ENCODE measurements at regions not wholly inside any gene's neighbourhood (a gene's known extent, or its start where the extent isn't known, plus 50 kb on each side); places are given as distances from the start of the nearest gene placed in this dataset.
"Not testable (repeated sequence)": the region's sequence is repeated elsewhere in the genome, so short reads cannot be mapped to it uniquely, and the experiment has no call there.

GRCh38 chr1:58248072-58248471, 298.5 kb downstream of the OMA1 start:
- Histone ChIP-seq H3K9me3 (ENCODE audit: control insufficient read depth, insufficient read depth, low read length) (no peaks in the 10 kb centered on the region), H3K4me1 (ENCODE audit: insufficient read depth, low read length) (peaks cover 6% of the 10 kb centered on the region; the same call in 1 of the 2 replicates), H3K9ac (ENCODE audit: low read depth, low read length) (no peak overlapping the region), H3K36me3 (ENCODE audit: insufficient read depth, low read length) (no peaks in the 10 kb centered on the region)

DNA sequence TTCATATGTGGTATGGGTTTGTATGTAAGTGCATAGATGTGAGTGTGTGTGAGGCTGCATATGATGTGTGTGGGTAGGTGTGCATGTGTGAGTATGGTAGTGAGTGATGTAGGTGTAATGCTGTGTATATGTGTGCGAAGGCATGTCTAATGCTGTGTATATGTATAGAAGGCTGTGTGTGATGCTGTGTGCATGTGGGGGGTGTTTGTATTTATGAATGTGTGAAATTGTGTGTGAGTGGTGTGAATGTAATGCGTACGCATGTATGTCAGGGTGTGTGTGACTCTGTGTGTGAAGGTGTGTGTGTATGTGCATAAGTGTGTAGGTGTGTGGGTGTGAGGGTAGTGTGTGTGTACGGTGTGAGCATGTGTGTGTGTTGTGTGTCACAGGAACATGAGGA, 300.0 kb downstream of the OMA1 start:
- Histone ChIP-seq H3K9me3 (ENCODE audit: control insufficient read depth, insufficient read depth, low read length) (no peaks in the 10 kb centered on the region), H3K4me1 (ENCODE audit: insufficient read depth, low read length) (peaks cover 6% of the 10 kb centered on the region; the same call in 1 of the 2 replicates), H3K36me3 (ENCODE audit: insufficient read depth, low read length) (no peaks in the 10 kb centered on the region), H3K9ac (ENCODE audit: low read depth, low read length) (no peak overlapping the region)

GRCh38 chr1:58244872-58245271, 301.7 kb downstream of the OMA1 start:
- Histone ChIP-seq H3K36me3 (ENCODE audit: insufficient read depth, low read length) (no peaks in the 10 kb centered on the region), H3K9ac (ENCODE audit: low read depth, low read length) (no peak overlapping the region), H3K9me3 (ENCODE audit: control insufficient read depth, insufficient read depth, low read length) (no peaks in the 10 kb centered on the region), H3K4me1 (ENCODE audit: insufficient read depth, low read length) (peaks cover 6% of the 10 kb centered on the region; the same call in 1 of the 2 replicates)

DNA sequence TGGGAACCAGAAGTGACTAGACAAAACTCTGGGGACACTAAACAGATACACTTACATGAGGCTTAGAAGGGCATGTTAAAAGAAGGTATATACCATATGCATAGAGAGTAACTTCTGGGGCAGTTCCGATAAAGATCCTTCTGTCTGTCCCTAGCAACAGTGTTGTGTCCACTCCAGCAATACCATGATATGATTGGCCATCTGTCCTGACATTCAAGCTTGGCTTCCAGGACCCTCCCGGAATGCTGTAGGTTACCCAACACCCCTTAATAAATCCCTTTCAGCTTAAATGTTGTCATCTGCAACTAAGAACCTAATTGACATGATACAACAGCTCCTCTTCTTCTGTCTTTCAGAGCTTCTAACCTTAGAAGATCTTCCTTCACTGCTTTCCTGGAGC, 307.7 kb downstream of the OMA1 start:
- Histone ChIP-seq H3K9ac (ENCODE audit: low read depth, low read length) (no peak overlapping the region), H3K4me1 (ENCODE audit: insufficient read depth, low read length) (peaks cover 21% of the 10 kb centered on the region), H3K36me3 (ENCODE audit: insufficient read depth, low read length) (no peaks in the 10 kb centered on the region), H3K9me3 (ENCODE audit: control insufficient read depth, insufficient read depth, low read length) (no peaks in the 10 kb centered on the region)

GRCh38 chr1:58233729-58234128, 312.8 kb downstream of the OMA1 start:
- H3K4me1 ChIP-seq (ENCODE audit: insufficient read depth, low read length): peaks cover 18% of the 10 kb centered on the region
- no peaks in the 10 kb centered on the region for H3K36me3 ChIP-seq (ENCODE audit: insufficient read depth, low read length)
- H3K9ac ChIP-seq (ENCODE audit: low read depth, low read length): no peak overlapping the region
- no peaks in the 10 kb centered on the region for H3K9me3 ChIP-seq (ENCODE audit: control insufficient read depth, insufficient read depth, low read length)

DNA sequence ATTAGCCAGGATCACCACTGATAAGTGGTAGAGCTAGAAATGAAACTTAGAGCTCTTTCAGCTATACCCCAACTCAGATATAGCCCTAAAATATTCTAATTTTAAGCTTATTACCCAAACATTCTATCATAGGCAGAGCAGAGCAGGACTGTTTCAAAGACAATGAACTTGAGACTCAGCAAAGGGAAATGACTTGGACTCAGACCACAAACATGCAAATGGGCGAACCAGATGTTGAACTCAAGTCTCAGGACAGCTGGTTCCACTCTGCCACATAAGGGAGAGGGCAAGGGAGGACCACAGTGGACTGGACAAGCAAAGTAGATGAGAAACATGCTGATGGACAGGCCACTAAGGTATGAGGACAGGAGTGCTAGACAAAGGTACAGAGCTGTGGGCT, 315.3 kb downstream of the OMA1 start:
- H3K9me3 ChIP-seq (ENCODE audit: control insufficient read depth, insufficient read depth, low read length): no peaks in the 10 kb centered on the region
- H3K4me1 ChIP-seq (ENCODE audit: insufficient read depth, low read length): peaks cover 7% of the 10 kb centered on the region
- H3K36me3 ChIP-seq (ENCODE audit: insufficient read depth, low read length): no peaks in the 10 kb centered on the region
- no peak overlapping the region for H3K9ac ChIP-seq (ENCODE audit: low read depth, low read length)

DNA sequence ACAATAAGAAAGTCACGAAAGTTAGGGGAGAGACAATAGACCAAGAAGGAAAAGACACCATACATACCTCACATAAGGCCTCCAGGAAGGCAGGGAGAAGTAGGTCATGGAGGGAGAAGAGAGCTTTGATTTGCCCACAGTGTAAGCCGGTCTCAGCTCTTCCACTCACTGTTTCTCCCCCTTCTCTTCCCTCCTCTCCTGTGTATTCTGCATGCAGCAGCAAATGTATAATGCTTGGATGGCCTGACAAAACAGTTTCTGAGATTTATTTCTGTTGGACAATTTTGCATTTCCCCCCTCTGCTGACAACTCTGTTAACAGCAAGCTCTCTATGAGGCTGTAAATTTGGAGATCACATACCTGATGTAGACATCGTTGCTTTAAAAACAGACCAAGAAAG, 318.9 kb downstream of the OMA1 start:
- no peak overlapping the region for H3K9ac ChIP-seq (ENCODE audit: low read depth, low read length)
- H3K4me1 ChIP-seq (ENCODE audit: insufficient read depth, low read length): no peaks in the 10 kb centered on the region

DNA sequence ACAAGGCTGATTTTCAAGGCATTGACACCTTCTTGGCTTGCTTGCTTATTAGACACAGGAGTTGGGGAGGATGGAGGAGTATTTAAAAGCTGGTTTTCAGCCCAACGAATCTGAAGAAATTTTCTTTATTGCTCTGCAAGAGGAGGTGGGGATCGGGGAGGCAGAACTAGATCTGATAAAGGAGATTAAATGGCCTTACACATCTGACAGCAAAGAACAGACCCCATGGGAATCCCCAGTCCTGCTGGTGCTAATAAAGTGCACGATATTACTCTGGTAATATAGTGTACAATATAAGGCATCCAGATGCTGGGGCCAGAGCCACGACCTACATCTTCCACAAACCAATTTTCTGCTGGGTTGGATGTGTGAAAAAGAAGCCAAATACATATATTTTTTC, 323.0 kb downstream of the OMA1 start:
- no peak overlapping the region for H3K9ac ChIP-seq (ENCODE audit: low read depth, low read length)
- H3K36me3 ChIP-seq (ENCODE audit: insufficient read depth, low read length): no peaks in the 10 kb centered on the region
- no peaks in the 10 kb centered on the region for H3K4me1 ChIP-seq (ENCODE audit: insufficient read depth, low read length)
- no peaks in the 10 kb centered on the region for H3K9me3 ChIP-seq (ENCODE audit: control insufficient read depth, insufficient read depth, low read length)

More for the DNA sequence above, 318.9 kb downstream of the OMA1 start:
- no peaks in the 10 kb centered on the region for H3K9me3 ChIP-seq (ENCODE audit: control insufficient read depth, insufficient read depth, low read length)
- no peaks in the 10 kb centered on the region for H3K36me3 ChIP-seq (ENCODE audit: insufficient read depth, low read length)

- H3K9me3 ChIP-seq (ENCODE audit: control insufficient read depth, insufficient read depth, low read length): no peaks in the 10 kb centered on the region
- no peaks in the 10 kb centered on the region for H3K36me3 ChIP-seq (ENCODE audit: insufficient read depth, low read length)
- no peak overlapping the region for H3K9ac ChIP-seq (ENCODE audit: low read depth, low read length)
- H3K4me1 ChIP-seq (ENCODE audit: insufficient read depth, low read length): no peaks in the 10 kb centered on the region
Observed at GRCh38 chr1:58220836-58221472, 325.6 kb downstream of the OMA1 start.

DNA sequence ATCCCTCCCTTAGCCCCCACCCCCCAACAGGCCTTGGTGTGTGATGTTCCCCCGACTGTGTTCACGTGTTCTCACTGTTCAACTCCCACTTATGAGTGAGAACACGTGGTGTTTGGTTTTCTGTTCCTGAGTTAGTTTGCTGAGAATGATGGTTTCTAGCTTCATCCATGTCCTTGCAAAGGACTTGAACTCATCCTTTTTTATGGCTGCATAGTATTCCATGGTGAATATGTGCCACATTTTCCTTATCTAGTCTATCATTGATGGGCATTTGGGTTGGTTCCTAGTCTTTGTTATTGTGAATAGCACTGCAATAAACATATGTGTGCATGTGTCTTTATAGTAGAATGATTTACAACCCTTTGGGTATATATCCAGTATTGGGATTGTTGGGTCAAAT, 330.4 kb downstream of the OMA1 start:
- not testable (repeated sequence) for H3K36me3 ChIP-seq (ENCODE audit: insufficient read depth, low read length); H3K9me3 ChIP-seq (ENCODE audit: control insufficient read depth, insufficient read depth, low read length); H3K4me1 ChIP-seq (ENCODE audit: insufficient read depth, low read length); H3K9ac ChIP-seq (ENCODE audit: low read depth, low read length)

- Histone ChIP-seq H3K9ac (ENCODE audit: low read depth, low read length) (no peak overlapping the region), H3K9me3 (ENCODE audit: control insufficient read depth, insufficient read depth, low read length) (no peaks in the 10 kb centered on the region), H3K36me3 (ENCODE audit: insufficient read depth, low read length) (no peaks in the 10 kb centered on the region), H3K4me1 (ENCODE audit: insufficient read depth, low read length) (no peaks in the 10 kb centered on the region)
Observed at GRCh38 chr1:58214674-58215073, 331.9 kb downstream of the OMA1 start.

DNA sequence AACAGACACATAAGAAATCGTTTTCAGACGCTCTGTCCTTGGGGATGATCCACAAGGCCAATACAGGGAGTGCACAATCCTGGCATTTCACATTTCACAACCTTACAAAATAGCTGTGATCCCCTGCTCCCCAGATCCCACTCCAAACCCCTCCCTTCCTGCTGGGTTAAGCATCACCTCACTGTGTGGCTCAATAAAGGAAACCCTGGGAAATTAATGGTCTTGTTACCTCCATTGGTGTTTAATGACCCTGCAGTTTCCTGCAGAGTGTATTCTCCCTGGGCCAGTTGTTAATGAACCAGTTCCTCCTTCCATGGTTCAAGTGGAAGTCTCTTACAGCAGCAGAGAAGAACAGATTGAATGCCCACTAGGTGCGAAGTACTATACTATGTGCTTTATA, 334.7 kb downstream of the OMA1 start:
- Histone ChIP-seq H3K36me3 (ENCODE audit: insufficient read depth, low read length) (no peaks in the 10 kb centered on the region), H3K4me1 (ENCODE audit: insufficient read depth, low read length) (peaks cover 6% of the 10 kb centered on the region; the same call in 1 of the 2 replicates), H3K9me3 (ENCODE audit: control insufficient read depth, insufficient read depth, low read length) (no peaks in the 10 kb centered on the region), H3K9ac (ENCODE audit: low read depth, low read length) (no peak overlapping the region)

GRCh38 chr1:58209575-58209974, 337.0 kb downstream of the OMA1 start:
- Histone ChIP-seq H3K9ac (ENCODE audit: low read depth, low read length) (no peak overlapping the region), H3K4me1 (ENCODE audit: insufficient read depth, low read length) (peaks cover 6% of the 10 kb centered on the region; the same call in 1 of the 2 replicates), H3K36me3 (ENCODE audit: insufficient read depth, low read length) (no peaks in the 10 kb centered on the region), H3K9me3 (ENCODE audit: control insufficient read depth, insufficient read depth, low read length) (no peaks in the 10 kb centered on the region)

- H3K9ac ChIP-seq (ENCODE audit: low read depth, low read length): no peak overlapping the region
- H3K36me3 ChIP-seq (ENCODE audit: insufficient read depth, low read length): no peaks in the 10 kb centered on the region
- no peaks in the 10 kb centered on the region for H3K9me3 ChIP-seq (ENCODE audit: control insufficient read depth, insufficient read depth, low read length)
- H3K4me1 ChIP-seq (ENCODE audit: insufficient read depth, low read length): peaks cover 6% of the 10 kb centered on the region; the same call in 1 of the 2 replicates
Observed at GRCh38 chr1:58206749-58207148, 339.8 kb downstream of the OMA1 start.

GRCh38 chr1:58204284-58204683, 342.2 kb downstream of the OMA1 start:
- Histone ChIP-seq H3K4me1 (ENCODE audit: insufficient read depth, low read length) (peaks cover 4% of the 10 kb centered on the region; the same call in 1 of the 2 replicates), H3K9me3 (ENCODE audit: control insufficient read depth, insufficient read depth, low read length) (no peaks in the 10 kb centered on the region), H3K36me3 (ENCODE audit: insufficient read depth, low read length) (no peaks in the 10 kb centered on the region), H3K9ac (ENCODE audit: low read depth, low read length) (no peak overlapping the region)

Measured in ES-I3 (cell line).